ENCODE measurements at regions not wholly inside any gene's neighbourhood (a gene's known extent, or its start where the extent isn't known, plus 50 kb on each side); places are given as distances from the start of the nearest gene placed in this dataset.
A peak's percentile ranks its signal among the peaks of the same experiment; 100 is the strongest.

GRCh38 chr2:40507432-40507831, 55.5 kb upstream of the SLC8A1 start:
- DNase-seq (ENCODE audit: low spot score), result no peak

- DNase-seq (ENCODE audit: low spot score), result no peak
These were observed 58.4 kb upstream of the SLC8A1 start for GRCh38 chr2:40510304-40510703.

- DNase-seq (ENCODE audit: low spot score), result no peak
These were observed 59.8 kb upstream of the SLC8A1 start for GRCh38 chr2:40511661-40512213.

GRCh38 chr2:40512256-40512655, 60.4 kb upstream of the SLC8A1 start:
- no peak for DNase-seq (ENCODE audit: low spot score)

- no peak for DNase-seq (ENCODE audit: low spot score)
These were observed 61.3 kb upstream of the SLC8A1 start for GRCh38 chr2:40513201-40513600.

- DNase-seq (ENCODE audit: low spot score), result no peak
These were observed 64.7 kb upstream of the SLC8A1 start for GRCh38 chr2:40516604-40517003.

- DNase-seq (ENCODE audit: low spot score), result no peak
These were observed 76.7 kb upstream of the SLC8A1 start for GRCh38 chr2:40528564-40528963.

GRCh38 chr2:40531359-40531758, 79.5 kb upstream of the SLC8A1 start:
- no peak for DNase-seq (ENCODE audit: low spot score)

- DNase-seq (ENCODE audit: low spot score), result no peak
These were observed 82.6 kb upstream of the SLC8A1 start for GRCh38 chr2:40534528-40534927.

- no peak for DNase-seq (ENCODE audit: low spot score)
These were observed 84.1 kb upstream of the SLC8A1 start for GRCh38 chr2:40535972-40536371.

GRCh38 chr2:40540026-40540425, 88.1 kb upstream of the SLC8A1 start:
- DNase-seq (ENCODE audit: low spot score), result no peak

- no peak for DNase-seq (ENCODE audit: low spot score)
These were observed 91.5 kb upstream of the SLC8A1 start for GRCh38 chr2:40543381-40543780.

- no peak for DNase-seq (ENCODE audit: low spot score)
These were observed 92.2 kb upstream of the SLC8A1 start for GRCh38 chr2:40544072-40544471.

GRCh38 chr2:40545645-40546044, 93.8 kb upstream of the SLC8A1 start:
- DNase-seq (ENCODE audit: low spot score), result no peak

GRCh38 chr2:40546439-40547191, 94.7 kb upstream of the SLC8A1 start:
- no peak for DNase-seq (ENCODE audit: low spot score)

GRCh38 chr2:40548521-40548920, 96.6 kb upstream of the SLC8A1 start:
- DNase-seq (ENCODE audit: low spot score), result no peak

GRCh38 chr2:40550085-40550484, 98.2 kb upstream of the SLC8A1 start:
- no peak for DNase-seq (ENCODE audit: low spot score)

- no peak for DNase-seq (ENCODE audit: low spot score)
These were observed 99.2 kb upstream of the SLC8A1 start for GRCh38 chr2:40551081-40551480.

GRCh38 chr2:40554665-40555294, 102.9 kb upstream of the SLC8A1 start:
- peak; percentile 56 for DNase-seq (ENCODE audit: low spot score)

GRCh38 chr2:40556293-40556692, 104.4 kb upstream of the SLC8A1 start:
- no peak for DNase-seq (ENCODE audit: low spot score)

- no peak for DNase-seq (ENCODE audit: low spot score)
These were observed 104.8 kb upstream of the SLC8A1 start for GRCh38 chr2:40556739-40557138.

- DNase-seq (ENCODE audit: low spot score), result no peak
These were observed 106.9 kb upstream of the SLC8A1 start for GRCh38 chr2:40558761-40559160.

- DNase-seq (ENCODE audit: low spot score), result no peak
These were observed 107.3 kb upstream of the SLC8A1 start for GRCh38 chr2:40559175-40559574.

All from ureter (tissue), 1 donor.